AML-193 (cell line): ENCODE measurements at regions not wholly inside any gene's neighbourhood (a gene's known extent, or its start where the extent isn't known, plus 50 kb on each side); places are given as distances from the start of the nearest gene placed in this dataset.

Experiments
- DNase-seq, 2 experiments: peaks; one replicate each; lab custom pipeline; 2025; lab: John Stamatoyannopoulos, UW

DNA sequence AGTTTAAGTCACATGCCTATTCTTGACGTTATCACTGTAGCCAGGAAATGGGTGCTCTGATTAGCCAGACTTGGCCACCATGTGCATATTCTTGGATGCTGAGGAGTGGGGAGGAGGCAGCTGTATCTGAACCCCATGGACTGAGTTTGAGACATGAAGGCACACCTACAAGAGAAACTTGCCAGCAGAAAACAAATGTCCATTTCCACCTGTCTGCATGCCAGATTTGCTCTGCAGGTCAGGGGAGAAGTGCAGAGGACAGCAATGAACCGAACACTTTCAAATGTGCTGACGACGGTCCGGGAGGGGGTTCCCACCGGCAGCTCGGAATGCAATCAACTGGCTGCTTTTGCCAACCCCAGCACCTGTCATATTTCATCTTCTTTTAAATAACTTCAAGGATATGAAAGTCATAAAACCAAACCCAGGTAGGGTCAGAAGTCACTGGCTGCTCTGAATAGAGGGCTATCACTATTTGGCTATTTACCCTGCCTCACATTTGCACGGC lies 287.8 kb upstream of the N4BP1 start:
- DNase-seq: no peak

DNA sequence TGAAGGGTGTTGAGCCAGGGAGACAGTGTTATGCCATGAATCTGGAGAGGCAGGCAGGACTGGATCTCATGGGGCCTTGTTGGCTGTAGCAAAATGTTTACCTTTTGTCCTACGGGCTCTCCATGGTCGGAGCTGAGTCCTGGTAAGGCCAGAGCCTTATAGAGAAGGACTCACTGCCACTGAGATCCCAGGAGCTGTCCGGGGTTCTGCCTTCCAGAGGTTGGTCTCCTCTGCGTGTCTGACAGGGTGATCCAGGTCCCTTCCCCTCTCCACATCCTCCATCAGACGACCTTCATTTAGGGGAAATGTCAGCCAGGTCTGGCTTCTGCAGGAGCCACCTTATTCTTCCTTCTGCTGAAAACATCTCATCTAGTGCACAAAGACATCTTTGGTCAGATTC lies 285.2 kb upstream of the N4BP1 start:
- no peak for DNase-seq

DNA sequence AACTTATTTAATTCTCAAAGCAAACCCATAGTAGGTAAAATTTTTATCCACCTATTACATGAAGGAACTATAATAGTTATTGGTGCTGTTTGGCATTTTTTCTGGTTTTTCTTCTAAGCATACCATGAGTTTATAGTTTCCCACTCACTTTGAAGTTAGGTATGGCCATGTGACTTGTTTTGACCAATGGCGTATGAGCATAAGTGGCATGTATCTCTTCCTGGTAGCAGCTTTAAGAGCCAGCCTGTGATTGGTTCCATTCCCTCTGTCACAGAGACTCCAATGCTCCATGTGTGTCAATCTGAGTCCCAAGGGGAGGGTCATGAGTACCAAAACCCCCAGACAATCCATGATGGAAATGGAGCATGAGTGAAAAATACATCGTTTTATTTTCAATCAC lies 282.9 kb upstream of the N4BP1 start:
- DNase-seq: no peak

DNA sequence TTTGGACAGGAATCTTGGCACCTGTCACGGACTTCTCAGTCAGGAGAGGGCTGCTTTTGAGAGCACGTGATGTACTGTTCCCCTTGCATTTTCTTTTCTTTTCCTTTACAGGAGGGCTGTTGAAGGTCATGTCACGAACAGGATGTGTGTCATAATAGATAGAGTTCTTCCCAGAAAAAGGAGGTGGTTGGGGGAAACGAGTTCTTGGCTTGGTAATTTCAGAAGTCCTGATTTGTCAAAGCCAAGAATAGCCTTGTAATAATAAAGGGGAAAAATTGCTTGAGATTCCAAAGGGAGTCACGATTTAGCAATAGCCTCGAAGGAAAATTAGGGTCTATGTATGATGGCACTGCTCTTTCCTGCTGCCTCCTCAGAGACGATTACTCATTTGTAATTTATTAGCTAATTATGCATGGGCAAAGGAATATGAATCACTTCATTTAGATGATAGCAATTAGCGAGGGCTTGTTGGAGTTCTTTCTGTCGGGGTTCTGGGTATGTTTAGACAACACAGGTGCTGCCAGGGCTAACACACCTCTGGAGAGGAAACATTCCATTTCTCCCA lies 277.7 kb upstream of the N4BP1 start:
- DNase-seq: no peak

DNA sequence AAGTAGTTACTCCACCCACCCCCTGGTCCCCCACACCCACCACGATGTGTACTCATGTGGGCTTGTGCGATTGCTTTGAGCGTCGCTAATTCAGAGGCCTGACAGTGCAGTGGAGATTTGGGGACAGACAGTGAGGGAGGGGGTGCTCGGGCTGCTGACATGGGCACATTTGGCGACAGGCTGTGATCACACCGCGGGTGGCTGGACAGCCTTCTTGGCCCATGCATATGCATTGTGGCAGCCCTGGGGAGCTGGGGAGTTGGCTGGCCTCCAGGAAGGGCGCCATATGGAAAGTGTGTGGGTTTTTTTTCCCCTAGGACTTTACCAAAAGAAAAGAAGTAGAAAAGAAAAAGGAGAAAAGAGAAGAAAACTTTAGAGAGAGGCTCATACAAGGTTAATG lies 275.5 kb upstream of the N4BP1 start:
- no peak for DNase-seq

DNA sequence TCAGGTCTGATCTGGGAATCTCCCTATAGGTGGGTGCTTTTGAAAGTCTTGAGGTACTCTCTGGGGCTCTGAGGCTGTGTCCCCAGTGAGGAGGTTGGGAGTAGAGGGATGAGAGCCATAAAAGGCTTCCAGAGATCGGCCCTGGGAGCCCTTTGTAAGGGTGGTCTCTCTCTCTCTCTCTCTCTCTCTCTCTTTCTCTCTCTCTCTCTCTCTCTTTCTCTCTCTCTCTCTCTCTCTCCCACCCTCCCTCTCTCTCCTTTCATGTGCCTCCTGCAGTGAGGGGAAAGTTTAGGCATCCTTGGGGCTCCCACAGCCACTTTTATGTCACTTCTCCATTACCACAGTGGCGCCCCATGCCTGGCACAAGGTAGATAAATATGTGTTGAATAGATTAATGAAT lies 271.3 kb upstream of the N4BP1 start:
- no peak for DNase-seq

DNA sequence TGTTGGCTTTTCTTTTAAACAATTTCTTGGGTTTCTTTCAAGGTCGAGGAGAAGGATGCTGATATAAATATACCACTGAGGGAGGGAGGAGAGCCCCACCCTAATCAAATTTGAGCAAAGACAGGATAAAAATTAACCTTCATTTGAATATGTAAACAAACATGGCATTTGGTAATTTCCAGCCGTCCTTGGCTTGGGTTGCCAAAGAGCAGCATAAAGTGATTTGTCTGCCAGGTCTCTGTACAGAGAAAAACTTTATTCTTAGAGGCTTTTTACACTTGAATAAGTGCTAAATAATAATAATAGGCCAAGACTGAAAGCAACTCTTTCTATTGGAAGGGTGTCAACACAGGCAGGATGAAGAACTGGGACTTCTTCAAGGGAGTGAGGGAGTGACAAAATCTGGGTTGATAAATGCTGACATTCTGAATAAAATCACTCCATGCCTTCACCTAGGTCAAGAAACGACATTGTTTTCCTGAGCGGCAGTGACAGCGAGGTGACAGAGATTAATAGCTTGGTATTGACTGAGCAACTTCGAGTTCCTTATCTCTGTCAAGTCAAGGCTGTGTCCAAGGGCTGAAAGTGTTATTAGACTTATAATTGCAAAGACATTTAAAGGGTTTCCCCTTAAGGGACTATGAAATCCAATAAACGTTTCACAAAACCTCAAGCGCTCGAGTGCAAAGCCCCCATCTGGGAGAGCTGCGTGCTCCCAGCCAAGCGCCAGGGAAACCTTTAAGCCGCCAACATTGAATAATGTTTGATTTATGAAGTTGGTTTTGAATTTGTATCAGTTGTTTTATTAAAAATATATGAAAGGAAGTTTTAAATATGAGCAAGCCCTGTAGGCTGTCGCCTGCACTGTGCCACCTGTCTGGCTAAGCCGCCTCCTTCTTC lies 269.5 kb upstream of the N4BP1 start:
- DNase-seq: no peak

DNA sequence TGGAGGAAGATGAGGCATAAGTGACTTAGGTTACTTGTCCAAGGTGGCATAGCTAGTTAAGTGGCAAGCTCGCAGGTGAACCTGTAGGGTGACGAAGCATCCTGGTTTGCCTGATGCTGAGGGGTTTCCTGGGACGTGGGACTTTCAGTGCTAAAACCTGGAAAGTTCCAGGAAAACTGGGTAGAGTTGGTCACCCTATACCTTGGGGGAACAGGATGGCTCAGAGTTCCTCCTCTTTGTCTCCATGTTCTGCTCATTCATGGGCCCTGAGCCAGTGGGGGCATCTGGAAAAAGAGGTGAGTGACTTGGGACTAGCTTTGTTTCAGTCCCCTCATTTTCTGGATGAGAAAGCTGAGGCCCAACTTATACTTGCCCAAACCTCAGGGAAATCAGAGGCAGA lies 268.0 kb upstream of the N4BP1 start:
- no peak for DNase-seq

DNA sequence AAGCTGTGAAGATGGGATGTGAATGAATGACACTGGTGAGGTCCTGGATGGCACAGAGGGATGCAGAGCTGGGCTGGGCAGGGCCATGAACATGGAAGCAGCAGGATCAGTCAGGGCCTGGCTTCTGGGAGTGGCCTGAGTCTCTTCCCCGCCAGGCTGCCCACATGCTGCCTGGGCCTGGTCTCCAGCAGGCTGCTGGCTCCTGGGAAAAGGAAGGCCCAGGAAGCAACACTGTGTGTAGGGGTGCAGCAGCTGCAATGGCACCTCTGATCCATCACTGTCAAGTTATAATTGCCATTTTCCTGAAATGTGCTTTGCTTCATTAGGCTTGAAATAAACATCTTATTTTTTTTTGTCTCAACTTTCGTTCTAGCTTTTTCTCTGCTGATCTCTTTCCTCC lies 260.2 kb upstream of the N4BP1 start:
- DNase-seq: no peak

DNA sequence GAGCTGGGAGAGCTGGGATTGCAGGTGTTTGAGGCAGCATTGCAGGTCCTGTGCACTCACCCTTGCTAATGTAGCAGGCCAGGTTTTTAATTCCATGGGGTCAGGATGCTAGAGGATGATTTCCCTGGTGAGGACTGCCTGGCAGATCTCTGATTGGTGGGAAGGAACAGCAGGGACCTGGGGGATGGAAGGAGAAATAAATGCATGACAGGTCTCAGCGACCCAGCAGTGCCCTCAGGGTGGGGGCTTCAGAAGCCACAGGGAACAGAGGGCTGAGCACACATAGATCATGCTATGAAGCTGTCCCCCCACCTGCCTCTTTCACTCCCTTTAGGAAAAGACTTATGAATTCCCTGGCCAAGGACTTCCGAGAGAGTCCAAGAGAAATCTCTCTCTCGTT lies 255.5 kb upstream of the N4BP1 start:
- DNase-seq: no peak

DNA sequence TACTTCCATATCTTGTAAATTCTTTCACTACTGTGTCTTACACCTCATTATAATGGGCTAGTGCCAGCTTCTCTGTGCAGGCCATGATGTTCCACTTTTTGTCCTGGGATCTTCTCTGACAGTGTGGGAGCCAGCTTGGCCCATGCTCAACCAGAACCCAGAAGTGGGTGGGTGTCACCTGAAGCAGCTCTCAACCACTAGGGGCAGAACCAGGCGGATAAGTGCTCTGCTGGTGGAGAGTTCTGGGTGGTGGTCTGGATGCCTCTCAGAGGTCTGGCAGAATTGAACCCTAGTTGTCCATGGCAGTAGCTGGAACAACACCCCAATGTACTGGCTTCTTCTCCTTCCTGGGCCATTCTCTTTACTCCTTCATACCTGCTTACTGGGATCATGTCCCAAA lies 254.1 kb upstream of the N4BP1 start:
- DNase-seq: no peak

DNA sequence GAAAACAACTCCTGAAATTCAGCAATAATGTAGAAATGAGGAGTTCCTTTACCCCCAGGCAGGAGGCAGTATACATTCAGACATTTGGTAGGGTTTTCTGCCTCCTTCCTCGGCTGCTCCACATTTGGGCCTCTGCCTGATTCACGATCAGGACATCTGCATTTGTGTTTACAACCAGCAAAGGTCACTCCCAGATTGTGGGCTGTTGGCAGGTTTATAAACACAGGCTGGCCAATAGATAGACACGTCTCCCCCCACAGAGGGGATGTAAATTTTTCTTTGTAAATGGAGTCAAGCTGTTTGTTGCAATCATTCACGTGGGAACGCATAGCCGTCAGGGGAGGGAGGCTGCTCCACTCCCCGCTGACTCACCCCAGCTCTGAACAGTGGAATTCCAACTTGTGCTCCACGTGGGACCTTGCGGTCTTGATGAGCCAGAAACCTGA lies 252.1 kb upstream of the N4BP1 start:
- no peak for DNase-seq

DNA sequence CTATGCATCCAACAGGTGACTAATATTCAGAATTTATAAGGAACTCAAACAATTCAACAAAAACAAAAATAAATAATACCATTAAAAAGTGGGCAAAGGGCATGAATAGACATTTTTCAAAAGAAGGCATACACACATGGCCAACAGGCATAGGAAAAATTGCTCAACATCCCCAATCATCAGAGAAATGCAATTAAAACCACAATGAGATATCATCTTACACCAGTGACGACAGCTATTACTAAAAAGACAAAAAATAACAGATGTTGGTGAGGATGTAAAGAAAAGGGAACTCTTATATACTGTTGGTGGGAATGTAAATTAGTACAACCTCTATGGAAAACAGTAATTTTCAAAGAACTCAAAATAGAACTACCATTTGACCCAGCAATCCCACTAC lies 250.4 kb upstream of the N4BP1 start:
- no peak for DNase-seq

DNA sequence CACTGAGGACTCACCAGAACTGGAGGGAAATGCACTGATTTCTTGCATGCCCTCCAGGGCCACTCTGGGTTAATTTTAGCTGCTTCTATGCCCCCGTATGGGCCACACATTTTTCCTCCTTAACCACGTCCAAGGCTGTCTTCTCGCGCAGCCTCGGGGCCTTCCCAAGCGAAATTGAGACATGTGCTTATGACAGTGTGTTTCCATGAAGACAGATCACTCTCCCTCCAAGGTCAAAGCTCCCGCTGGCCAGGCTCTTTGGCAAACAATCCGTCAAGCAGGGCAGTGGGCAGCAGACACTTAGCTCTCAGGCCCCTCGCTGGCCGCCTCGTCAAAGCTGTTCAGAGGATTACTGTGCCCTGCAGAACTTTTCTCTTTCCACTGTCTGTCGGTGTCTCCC lies 243.0 kb upstream of the N4BP1 start:
- DNase-seq: no peak

DNA sequence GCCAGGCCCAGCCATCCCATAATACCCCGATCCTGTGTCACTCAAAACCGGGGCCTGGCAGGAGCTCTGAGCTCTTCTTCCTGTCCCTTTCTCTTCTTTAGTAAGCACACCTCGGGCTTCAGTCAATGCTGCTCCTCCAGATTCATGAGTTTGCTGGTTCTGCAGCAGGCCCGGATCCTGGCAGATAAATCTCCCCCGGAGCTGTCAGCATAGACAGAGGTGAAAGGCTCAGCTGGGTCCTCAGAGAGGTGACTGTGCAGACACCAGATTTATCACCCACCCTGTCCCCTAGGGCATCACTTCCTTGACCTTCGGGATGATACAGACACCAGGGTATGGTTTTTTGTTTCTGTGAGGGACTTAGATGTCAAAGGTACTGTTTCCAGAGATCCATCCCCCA lies 242.5 kb upstream of the N4BP1 start:
- DNase-seq: no peak

DNA sequence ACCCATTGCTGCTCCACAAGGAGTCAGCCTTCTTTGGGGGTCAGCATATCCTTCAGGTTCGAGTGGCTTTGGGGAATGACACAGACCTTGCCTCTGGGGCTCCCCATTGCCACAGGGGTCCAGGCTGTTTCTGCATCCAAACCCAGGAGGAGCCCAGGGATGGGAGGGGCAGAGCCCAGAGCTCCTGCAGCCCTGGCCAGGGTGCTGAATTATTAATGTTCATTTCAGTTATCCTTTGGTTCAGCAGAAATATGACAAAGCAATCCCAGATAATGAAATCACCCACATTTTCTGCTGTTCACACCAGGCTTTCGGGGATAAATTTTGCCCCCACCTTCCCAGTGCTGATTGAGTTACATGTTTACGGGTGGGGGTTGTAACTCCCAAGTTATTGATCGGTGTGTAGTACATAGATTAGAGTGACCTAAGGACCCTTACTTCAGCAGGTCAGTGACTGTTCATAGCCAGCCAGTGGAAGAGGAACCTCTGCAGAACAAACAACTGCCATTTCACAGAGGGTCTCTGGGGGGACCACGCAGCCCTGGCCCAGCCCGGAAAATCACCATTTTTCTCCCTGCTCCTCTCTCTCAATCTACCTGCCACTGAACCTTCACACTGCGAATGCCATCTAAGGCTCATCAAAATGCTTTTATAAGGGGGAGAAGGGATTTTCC lies 240.3 kb upstream of the N4BP1 start:
- no peak for DNase-seq

DNA sequence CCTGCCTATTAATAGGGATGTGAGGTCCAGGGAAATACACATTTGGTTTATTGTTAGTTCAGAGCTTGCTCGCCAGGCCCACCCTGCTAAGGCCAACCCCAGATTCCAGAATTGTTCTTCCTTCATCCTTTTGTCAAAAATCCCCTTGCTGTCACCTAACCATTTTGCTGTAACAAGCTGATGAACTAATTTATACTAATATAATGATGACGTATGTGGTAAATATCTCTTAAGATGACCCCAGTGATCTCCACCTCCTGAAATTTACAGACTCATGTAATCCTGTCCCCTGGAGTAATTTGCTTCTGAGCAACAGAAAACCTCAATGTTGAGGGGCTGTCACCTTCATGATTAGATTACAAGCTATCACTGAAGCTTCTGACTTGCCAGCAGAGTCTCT lies 236.3 kb upstream of the N4BP1 start:
- DNase-seq: no peak

DNA sequence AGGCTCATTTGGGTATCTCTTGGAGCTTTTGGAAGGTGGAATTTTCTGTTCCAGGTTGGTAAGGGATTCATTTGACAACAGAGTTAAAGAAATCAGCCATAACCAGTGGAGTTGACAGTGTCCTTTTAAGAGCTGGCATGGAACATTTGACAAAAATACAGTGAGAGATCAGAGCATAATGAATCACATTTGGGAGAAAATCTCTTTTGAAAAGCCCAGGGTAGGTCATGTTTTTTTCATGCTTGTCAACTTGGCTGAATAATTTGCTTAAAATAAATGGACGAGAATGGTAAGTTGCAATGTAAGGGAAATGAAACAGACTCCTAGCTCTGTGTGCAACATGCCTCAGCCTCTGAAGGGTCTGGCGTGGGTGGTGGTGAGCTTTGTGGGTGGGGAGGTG lies 235.3 kb upstream of the N4BP1 start:
- DNase-seq: no peak

DNA sequence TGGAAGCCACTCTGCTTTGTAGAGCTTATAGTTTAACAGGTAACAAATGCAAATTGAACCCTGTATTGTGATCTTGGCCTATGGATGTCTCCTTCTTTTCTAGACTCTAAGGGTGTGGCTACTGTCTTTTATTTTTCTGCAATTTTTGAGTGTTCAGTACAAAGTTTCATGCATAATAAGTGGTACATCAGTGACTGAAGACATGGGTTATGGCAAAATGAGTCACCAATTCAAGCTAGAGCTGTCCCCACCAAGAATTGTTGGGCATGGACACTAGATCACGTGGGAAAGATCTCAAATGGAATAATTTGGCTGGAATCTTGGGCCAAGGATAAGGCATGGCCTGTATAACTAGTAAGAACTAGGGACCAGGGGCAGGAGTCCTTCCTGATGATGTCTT lies 228.4 kb upstream of the N4BP1 start:
- DNase-seq: no peak

DNA sequence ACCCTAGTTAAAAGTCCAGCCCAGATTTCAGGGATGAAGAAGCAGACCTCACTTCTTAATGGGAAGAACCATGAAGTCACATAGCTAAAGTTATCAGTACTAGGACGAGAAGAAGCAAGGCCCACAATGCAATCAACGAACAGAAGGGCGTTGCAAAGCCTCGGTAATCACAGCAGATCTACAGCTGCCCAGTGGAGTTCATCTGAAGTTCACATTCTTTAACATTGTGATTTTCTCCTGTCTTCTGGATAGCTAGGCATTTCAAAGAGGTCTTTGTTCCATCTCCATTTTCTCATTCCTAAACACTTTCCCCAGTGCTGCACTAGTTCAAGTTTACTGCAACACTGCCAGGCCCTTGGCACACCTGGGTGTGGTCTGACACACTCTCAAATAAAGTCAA lies 226.7 kb upstream of the N4BP1 start:
- no peak for DNase-seq

DNA sequence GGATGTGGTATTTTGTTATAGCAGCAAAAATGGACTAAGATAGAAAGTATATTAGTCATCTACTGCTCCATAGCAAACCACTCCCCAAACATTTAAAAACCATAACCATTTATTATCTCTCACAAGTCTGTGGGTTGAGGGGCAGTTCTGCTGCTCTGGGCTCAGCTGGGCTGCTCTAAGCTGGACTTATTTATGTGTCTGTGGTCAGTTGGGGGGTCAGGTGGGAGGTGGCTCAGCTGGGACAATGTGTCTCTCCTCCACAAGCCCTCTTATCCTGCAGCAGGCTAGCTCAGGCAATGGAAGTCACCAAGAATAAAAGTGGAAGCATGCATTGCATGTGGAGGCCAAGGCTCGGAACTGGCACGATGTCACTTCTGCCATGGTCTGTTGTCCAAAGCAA lies 226.1 kb upstream of the N4BP1 start:
- DNase-seq: no peak

DNA sequence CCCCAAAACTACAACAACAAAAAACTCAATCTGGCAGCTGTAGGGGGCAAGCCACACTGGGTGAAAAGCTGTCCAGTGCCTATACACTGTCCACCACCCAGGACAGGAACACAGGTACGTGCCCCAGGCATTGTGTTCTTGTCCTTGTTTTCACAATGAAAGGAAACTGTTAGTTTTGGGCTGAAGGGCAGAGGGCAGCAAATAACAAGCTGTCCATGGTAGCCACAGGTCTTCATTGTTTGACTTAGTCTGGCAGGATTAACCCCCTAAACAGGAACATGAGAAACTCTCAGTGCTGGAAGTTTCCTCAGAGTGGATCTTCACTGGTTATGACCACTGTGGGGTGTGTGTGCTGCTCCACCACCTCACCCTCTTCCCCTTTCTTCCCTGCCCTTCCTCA lies 224.6 kb upstream of the N4BP1 start:
- DNase-seq: no peak

DNA sequence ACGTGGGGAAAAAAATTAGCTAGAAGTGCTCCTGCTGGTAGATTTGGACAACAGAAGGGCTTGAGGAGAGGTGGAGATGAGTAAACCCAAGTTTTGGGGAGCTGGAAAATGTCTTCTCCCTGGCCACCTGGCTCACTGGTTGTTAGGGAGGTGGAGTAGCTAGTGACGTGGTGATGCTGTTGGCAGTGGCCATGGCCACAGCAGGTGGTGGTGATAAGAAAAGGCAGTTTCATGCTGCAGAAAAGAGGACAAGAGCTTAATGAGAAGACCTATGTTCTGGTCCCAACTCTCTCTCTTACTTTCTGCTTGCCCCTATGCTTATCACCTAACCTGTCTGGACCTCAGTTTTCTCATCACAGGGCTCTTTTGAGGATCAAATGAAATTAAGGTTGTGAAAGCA lies 223.5 kb upstream of the N4BP1 start:
- DNase-seq: no peak
